Nephron (organoid): ENCODE measurements at regions not wholly inside any gene's neighbourhood (a gene's known extent, or its start where the extent isn't known, plus 50 kb on each side); places are given as distances from the start of the nearest gene placed in this dataset.

Source experiments
- H3K27ac Mint-ChIP-seq, 3 experiments: 2 replicates each; pipeline ENCODE4 v1.8.0; 2020; ENCODE audit warnings: mixed read lengths in 3 of 3, mild to moderate bottlenecking in 2 of 3, moderate library complexity in 1 of 3
- H3K27me3 Mint-ChIP-seq: 2 replicates; pipeline ENCODE4 v1.8.0; 2021; ENCODE audit warnings: low read depth, mild to moderate bottlenecking, moderate library complexity, mixed read lengths
- H3K36me3 Mint-ChIP-seq: 2 replicates; pipeline ENCODE4 v1.8.0; 2020; ENCODE audit warnings: low read depth, mixed read lengths
- H3K4me1 Mint-ChIP-seq: 2 replicates; pipeline ENCODE4 v1.8.0; 2020; ENCODE audit warnings: mixed read lengths
- H3K4me3 Mint-ChIP-seq, 3 experiments: 2 replicates each; pipeline ENCODE4 v1.8.0; 2020; ENCODE audit warnings: mild to moderate bottlenecking in 3 of 3, mixed read lengths in 3 of 3, moderate library complexity in 2 of 3
- H3K9me3 Mint-ChIP-seq: 2 replicates; pipeline ENCODE4 v1.8.0; 2020; ENCODE audit warnings: mixed read lengths
- CTCF ChIP-seq, 3 experiments: fragments of 200-600 bp; sonication (generic); IDR thresholded peaks; one replicate each; pipeline ENCODE4 v1.5.0; 2021; ENCODE audit warnings: antibody characterized with exemption in 3 of 3; ENCODE audit not compliant: unreplicated experiment in 3 of 3

- H3K4me3 Mint-ChIP-seq = no peak overlapping the region
- H3K27ac Mint-ChIP-seq = no peak overlapping the region
- H3K9me3 Mint-ChIP-seq = peaks cover 4% of the 10 kb centered on the region
Observed at GRCh38 chr4:132565542-132565941, 583.6 kb upstream of the PCDH10 start.

GRCh38 chr4:132572210-132572609 lies 576.9 kb upstream of the PCDH10 start:
- Mint-ChIP-seq H3K9me3 (no peaks in the 10 kb centered on the region), H3K4me1 (no peaks in the 10 kb centered on the region), H3K36me3 (no peaks in the 10 kb centered on the region), H3K27ac (no peak overlapping the region), H3K27me3 (no peaks in the 10 kb centered on the region), H3K4me3 (no peak overlapping the region)
- no peak for TF ChIP-seq CTCF (IDR thresholded peaks at IDR 0.05; ENCODE audit: unreplicated experiment in 3 of 3)

More at GRCh38 chr4:132565542-132565941, 583.6 kb upstream of the PCDH10 start:
- no peaks in the 10 kb centered on the region for H3K4me1 Mint-ChIP-seq
- no peak for TF ChIP-seq CTCF (IDR thresholded peaks at IDR 0.05; ENCODE audit: unreplicated experiment in 3 of 3)
- H3K36me3 Mint-ChIP-seq = no peaks in the 10 kb centered on the region
- H3K27me3 Mint-ChIP-seq = no peaks in the 10 kb centered on the region

DNA sequence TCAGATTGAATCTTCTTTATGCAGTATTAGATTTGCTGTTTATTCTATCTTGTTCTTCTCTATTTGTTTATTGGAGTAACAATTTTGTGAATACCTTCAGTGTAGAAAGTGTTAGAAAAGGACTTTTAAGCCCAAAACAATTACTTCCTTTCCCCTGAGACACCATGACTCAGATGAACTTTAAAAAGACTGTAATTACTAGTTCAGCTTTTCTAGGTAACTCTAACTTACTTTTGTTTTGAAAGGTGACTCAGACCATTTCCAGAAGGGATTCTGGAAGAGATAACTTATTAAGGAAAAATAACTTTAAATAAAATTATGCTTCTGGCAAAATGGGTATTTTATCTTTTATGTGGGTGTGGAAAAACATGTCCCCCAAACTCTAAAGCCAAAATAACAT lies 561.5 kb upstream of the PCDH10 start:
- no peak for TF ChIP-seq CTCF (IDR thresholded peaks at IDR 0.05; ENCODE audit: unreplicated experiment in 3 of 3)
- Mint-ChIP-seq H3K9me3 (no peaks in the 10 kb centered on the region), H3K27me3 (no peaks in the 10 kb centered on the region), H3K27ac (no peak overlapping the region), H3K4me3 (no peak overlapping the region), H3K4me1 (no peaks in the 10 kb centered on the region), H3K36me3 (no peaks in the 10 kb centered on the region)

- no peaks in the 10 kb centered on the region for H3K4me1 Mint-ChIP-seq
- no peaks in the 10 kb centered on the region for H3K36me3 Mint-ChIP-seq
- TF ChIP-seq CTCF (IDR thresholded peaks at IDR 0.05; ENCODE audit: unreplicated experiment in 3 of 3) = no peak
- no peak overlapping the region for H3K4me3 Mint-ChIP-seq
- no peaks in the 10 kb centered on the region for H3K27me3 Mint-ChIP-seq
- no peak overlapping the region for H3K27ac Mint-ChIP-seq
- no peaks in the 10 kb centered on the region for H3K9me3 Mint-ChIP-seq
Observed at GRCh38 chr4:132592340-132592739, 556.8 kb upstream of the PCDH10 start.

DNA sequence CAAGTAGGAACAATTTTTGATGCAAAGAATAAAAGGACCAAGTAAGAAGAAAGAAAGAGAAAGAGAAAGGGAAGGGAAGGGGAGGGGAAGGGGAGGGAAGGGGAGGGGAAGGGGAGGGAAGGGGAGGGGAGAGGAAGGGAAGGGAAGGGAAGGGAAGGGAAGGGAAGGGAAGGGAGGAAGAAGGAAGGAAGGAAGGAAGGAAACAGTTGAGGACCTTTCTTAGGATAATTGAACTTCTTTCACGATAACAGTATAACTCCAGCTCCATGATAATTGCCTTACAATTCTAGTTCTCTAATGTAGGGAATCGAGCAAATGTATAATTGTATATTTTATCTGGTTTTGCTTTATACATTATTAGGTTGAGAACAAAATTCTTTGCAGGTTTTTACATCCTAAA lies 556.2 kb upstream of the PCDH10 start:
- Mint-ChIP-seq H3K36me3 (no peaks in the 10 kb centered on the region), H3K4me1 (no peaks in the 10 kb centered on the region), H3K9me3 (no peaks in the 10 kb centered on the region), H3K27ac (no peak overlapping the region), H3K27me3 (no peaks in the 10 kb centered on the region), H3K4me3 (no peak overlapping the region)
- TF ChIP-seq CTCF (IDR thresholded peaks at IDR 0.05; ENCODE audit: unreplicated experiment in 3 of 3) = no peak

GRCh38 chr4:132593717-132594400 lies 555.2 kb upstream of the PCDH10 start:
- Mint-ChIP-seq H3K36me3 (no peaks in the 10 kb centered on the region), H3K4me1 (no peaks in the 10 kb centered on the region), H3K4me3 (no peak overlapping the region)

More at GRCh38 chr4:132593717-132594400, 555.2 kb upstream of the PCDH10 start:
- H3K27ac Mint-ChIP-seq = no peak overlapping the region
- no peaks in the 10 kb centered on the region for H3K9me3 Mint-ChIP-seq
- no peak for TF ChIP-seq CTCF (IDR thresholded peaks at IDR 0.05; ENCODE audit: unreplicated experiment in 3 of 3)
- no peaks in the 10 kb centered on the region for H3K27me3 Mint-ChIP-seq
